T-helper 2 cell treated with Interferon-gamma antibody and Interleukin-4, amounts not matched to agents 100 ng/mL and 5 ng/mL, for 36 hours (primary cell): ENCODE measurements at regions not wholly inside any gene's neighbourhood (a gene's known extent, or its start where the extent isn't known, plus 50 kb on each side); places are given as distances from the start of the nearest gene placed in this dataset.

Experiments used
- intact Hi-C: fragments of 100-400 bp; cut with micrococcal nuclease; formaldehyde crosslinking; loops from one replicate; pipeline ENCODE4 v1.15.1; 2023

GRCh38 chr3:16658004-16658924, 53.0 kb upstream of the DAZL start:
- intact Hi-C loops: no loop called here

GRCh38 chr3:16658925-16659793, 53.9 kb upstream of the DAZL start:
- intact Hi-C loops: no loop called here

- intact Hi-C loops: no loop called here
These were observed 58.9 kb upstream of the DAZL start for GRCh38 chr3:16663854-16664712.

GRCh38 chr3:16665282-16665741, 60.1 kb upstream of the DAZL start:
- intact Hi-C loops: no loop called here

GRCh38 chr3:16666206-16666605, 61.0 kb upstream of the DAZL start:
- intact Hi-C loops: no loop called here

GRCh38 chr3:16667633-16668032, 62.4 kb upstream of the DAZL start:
- intact Hi-C loops: no loop called here

- intact Hi-C loops: no loop called here
These were observed 63.7 kb upstream of the DAZL start for GRCh38 chr3:16668776-16669545.

- intact Hi-C loops: no loop called here
These were observed 65.0 kb upstream of the DAZL start for GRCh38 chr3:16670191-16670590.

GRCh38 chr3:16671690-16672089, 66.5 kb upstream of the DAZL start:
- intact Hi-C loops: no loop called here

- intact Hi-C loops: no loop called here
These were observed 68.3 kb upstream of the DAZL start for GRCh38 chr3:16673530-16673929.

- intact Hi-C loops: no loop called here
These were observed 70.6 kb upstream of the DAZL start for GRCh38 chr3:16675805-16676204.

- intact Hi-C loops: no loop called here
These were observed 81.5 kb upstream of the DAZL start for GRCh38 chr3:16686679-16687078.

GRCh38 chr3:16687221-16687620, 82.0 kb upstream of the DAZL start:
- intact Hi-C loops: no loop called here

- intact Hi-C loops: no loop called here
These were observed 87.5 kb upstream of the DAZL start for GRCh38 chr3:16692486-16693344.

- intact Hi-C loops: no loop called here
These were observed 88.6 kb upstream of the DAZL start for GRCh38 chr3:16693820-16694219.

GRCh38 chr3:16695710-16696109, 90.5 kb upstream of the DAZL start:
- intact Hi-C loops: no loop called here

- intact Hi-C loops: no loop called here
These were observed 92.4 kb upstream of the DAZL start for GRCh38 chr3:16697443-16698147.

- intact Hi-C loops: no loop called here
These were observed 95.4 kb upstream of the DAZL start for GRCh38 chr3:16700651-16701050.

- intact Hi-C loops: no loop called here
These were observed 99.7 kb upstream of the DAZL start for GRCh38 chr3:16704941-16705340.
